ENCODE measurements at regions not wholly inside any gene's neighbourhood (a gene's known extent, or its start where the extent isn't known, plus 50 kb on each side); places are given as distances from the start of the nearest gene placed in this dataset.

DNA sequence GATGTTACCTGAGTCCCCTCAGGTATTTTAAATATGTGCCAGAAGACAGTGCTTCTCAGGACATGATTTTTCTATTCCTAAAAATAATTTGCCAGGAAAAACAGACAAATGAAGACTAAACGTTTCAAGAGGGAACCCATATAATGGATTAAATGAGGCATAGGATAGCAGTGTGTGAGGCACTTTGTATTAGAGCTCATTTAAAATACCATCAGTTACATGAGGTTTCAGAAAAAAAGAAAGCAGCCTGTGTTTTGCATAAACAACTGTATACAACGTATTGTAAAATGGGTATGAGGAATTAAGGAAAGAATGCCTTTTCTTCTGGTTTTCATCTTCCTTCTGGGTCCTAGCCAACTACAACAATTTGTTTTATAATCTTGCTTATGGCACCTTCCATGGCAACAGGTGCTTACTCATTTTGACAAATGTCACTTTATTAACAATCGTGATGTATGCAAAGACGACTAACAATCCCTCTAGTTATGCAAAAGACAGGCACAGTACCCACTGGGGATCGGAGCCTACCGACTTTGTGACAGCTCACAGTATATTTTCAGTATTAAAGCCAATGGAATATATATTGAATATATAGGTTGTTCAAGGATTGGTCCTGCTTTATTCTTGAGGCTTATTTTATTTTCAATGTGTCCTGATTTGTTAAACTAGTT, 231.6 kb upstream of the ZNF717 start (continued):
- no peak for TF ChIP-seq GABPA (IDR thresholded peaks at IDR 0.05; ENCODE audit: low read depth)
- TF ChIP-seq MEF2A (IDR thresholded peaks at IDR 0.05; ENCODE audit: borderline replicate concordance, low read depth): no peak
- TF ChIP-seq MAX (IDR thresholded peaks at IDR 0.05; ENCODE audit: low read depth): no peak

- Histone ChIP-seq H3K27ac (ENCODE audit: low read depth in 2 of 2, low read length in 1 of 2) (no peak overlapping the region), H3K4me2 (no peak overlapping the region), H3K4me1 (ENCODE audit: control insufficient read depth in 1 of 2, insufficient read depth in 2 of 2, low read depth in 1 of 2, low read length in 1 of 2) (no peaks in the 10 kb centered on the region; a peak in 1 of 4 replicates), H3K36me3 (replicated peaks in 1 of 2; ENCODE audit: control insufficient read depth in 1 of 2, insufficient read depth in 2 of 2, low read length in 1 of 2) (no peaks in the 10 kb centered on the region), H3K9ac (no peak overlapping the region), H3K9me3 (no peaks in the 10 kb centered on the region), H3K79me2 (ENCODE audit: insufficient read depth) (no peaks in the 10 kb centered on the region), H2AFZ (ENCODE audit: low read depth) (no peak overlapping the region), H3F3A (replicated peaks; ENCODE audit: insufficient read depth) (no peaks in the 10 kb centered on the region), H3K4me3 (ENCODE audit: low read depth in 2 of 2, low read length in 1 of 2) (no peak overlapping the region), H3K27me3 (ENCODE audit: insufficient read depth) (no peaks in the 10 kb centered on the region), H4K20me1 (ENCODE audit: insufficient read depth) (no peaks in the 10 kb centered on the region), H3K9me2 (no peaks in the 10 kb centered on the region)
- DNase-seq: no peak
- CTCF ChIA-PET: interaction anchor here (0.9 kb wide), 1 partner anchor 23 kb away, joined by 6 read pairs; no protein-coding TSS in a partner anchor
- TF ChIP-seq SMC3 (IDR thresholded peaks at IDR 0.05; ENCODE audit: low read depth, low read length) (no peak), PBX3 (IDR thresholded peaks at IDR 0.05) (no peak), POLR2AphosphoS5 (IDR thresholded peaks at IDR 0.05; ENCODE audit: low read depth, low read length) (no peak), ELF1 (IDR thresholded peaks at IDR 0.05) (no peak), MXI1 (IDR thresholded peaks at IDR 0.05; ENCODE audit: low read depth, low read length) (no peak), ZBTB33 (IDR thresholded peaks at IDR 0.05; ENCODE audit: borderline replicate concordance, low read depth) (no peak), EP300 (IDR thresholded peaks at IDR 0.05; ENCODE audit: borderline replicate concordance in 1 of 2, low read depth in 1 of 2, low read length in 1 of 2) (no peak), RXRA (IDR thresholded peaks at IDR 0.05; ENCODE audit: borderline replicate concordance, low read depth) (no peak), NFIC (IDR thresholded peaks at IDR 0.05; ENCODE audit: borderline replicate concordance) (no peak), FOSL2 (IDR thresholded peaks at IDR 0.05; ENCODE audit: borderline replicate concordance, low read depth) (no peak), FOXM1 (IDR thresholded peaks at IDR 0.05; ENCODE audit: low read depth) (no peak), RCOR1 (IDR thresholded peaks at IDR 0.05; ENCODE audit: low read length) (no peak), CHD2 (IDR thresholded peaks at IDR 0.05; ENCODE audit: low read length, partially characterized antibody) (no peak), TEAD4 (IDR thresholded peaks at IDR 0.05; ENCODE audit: borderline replicate concordance, insufficient read depth) (no peak)
- TF ChIP-seq, protein P1, sequence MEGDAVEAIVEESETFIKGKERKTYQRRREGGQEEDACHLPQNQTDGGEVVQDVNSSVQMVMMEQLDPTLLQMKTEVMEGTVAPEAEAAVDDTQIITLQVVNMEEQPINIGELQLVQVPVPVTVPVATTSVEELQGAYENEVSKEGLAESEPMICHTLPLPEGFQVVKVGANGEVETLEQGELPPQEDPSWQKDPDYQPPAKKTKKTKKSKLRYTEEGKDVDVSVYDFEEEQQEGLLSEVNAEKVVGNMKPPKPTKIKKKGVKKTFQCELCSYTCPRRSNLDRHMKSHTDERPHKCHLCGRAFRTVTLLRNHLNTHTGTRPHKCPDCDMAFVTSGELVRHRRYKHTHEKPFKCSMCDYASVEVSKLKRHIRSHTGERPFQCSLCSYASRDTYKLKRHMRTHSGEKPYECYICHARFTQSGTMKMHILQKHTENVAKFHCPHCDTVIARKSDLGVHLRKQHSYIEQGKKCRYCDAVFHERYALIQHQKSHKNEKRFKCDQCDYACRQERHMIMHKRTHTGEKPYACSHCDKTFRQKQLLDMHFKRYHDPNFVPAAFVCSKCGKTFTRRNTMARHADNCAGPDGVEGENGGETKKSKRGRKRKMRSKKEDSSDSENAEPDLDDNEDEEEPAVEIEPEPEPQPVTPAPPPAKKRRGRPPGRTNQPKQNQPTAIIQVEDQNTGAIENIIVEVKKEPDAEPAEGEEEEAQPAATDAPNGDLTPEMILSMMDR (IDR thresholded peaks at IDR 0.05): no peak
- WGBS (ENCODE audit: low lambda C conversion rate): 44% methylated on average over 4 of the region's 4 CpGs
- POLR2A ChIA-PET: no interaction called here
Observed at GRCh38 chr3:76021376-76021775, 236.0 kb upstream of the ZNF717 start.
